Gastrocnemius medialis (tissue), 4 donors: ENCODE measurements at regions not wholly inside any gene's neighbourhood (a gene's known extent, or its start where the extent isn't known, plus 50 kb on each side); places are given as distances from the start of the nearest gene placed in this dataset.

Experiments used
- CTCF ChIP-seq, 5 experiments: fragments of 450-650 bp in 3 of 5; fragments of 200-600 bp in 2 of 5; sonication (generic) in 2 of 5; IDR thresholded peaks in 4 of 5; conservative IDR thresholded peaks in 1 of 5; 1 replicate in 4 of 5; 2 replicates in 1 of 5; pipeline ENCODE4 v1.5.1; 2016 to 2019; ENCODE audit warnings: antibody characterized with exemption in 5 of 5, mild to moderate bottlenecking in 3 of 5, moderate library complexity in 3 of 5
- POLR2A ChIP-seq, 2 donors: fragments of 450-650 bp; IDR thresholded peaks; one replicate each; pipeline ENCODE4 v1.6.1; 2017; ENCODE audit warnings: antibody characterized with exemption in 2 of 2, mild to moderate bottlenecking in 2 of 2, moderate library complexity in 2 of 2

GRCh38 chrX:26822448-26822847, 606.5 kb downstream of the MAGEB5 start:
- TF ChIP-seq CTCF (IDR thresholded peaks at IDR 0.05 in 4 of 5, conservative IDR thresholded peaks at IDR 0.05 in 1 of 5) (no peak), POLR2A (IDR thresholded peaks at IDR 0.05) (no peak)
